Dendritic cell treated with granulocyte-macrophage colony-stimulating factor and Interleukin-4, amounts not matched to agents 40 ng/mL and 50 ng/mL, for 4 days (primary cell): ENCODE measurements at regions not wholly inside any gene's neighbourhood (a gene's known extent, or its start where the extent isn't known, plus 50 kb on each side); places are given as distances from the start of the nearest gene placed in this dataset.

Experiments used
- H3K27ac Mint-ChIP-seq: one replicate; pipeline ENCODE4 v1.8.0; 2022; ENCODE audit warnings: mild to moderate bottlenecking, mixed read lengths
- H3K27me3 Mint-ChIP-seq: one replicate; pipeline ENCODE4 v1.8.0; 2022; ENCODE audit warnings: mild to moderate bottlenecking, mixed read lengths
- H3K36me3 Mint-ChIP-seq: one replicate; pipeline ENCODE4 v1.8.0; 2022; ENCODE audit warnings: low read depth, mixed read lengths
- H3K4me1 Mint-ChIP-seq: one replicate; pipeline ENCODE4 v1.8.0; 2022; ENCODE audit warnings: low read depth, mixed read lengths
- H3K4me3 Mint-ChIP-seq: one replicate; pipeline ENCODE4 v1.8.0; 2022; ENCODE audit warnings: mild to moderate bottlenecking, moderate library complexity, mixed read lengths
- H3K9me3 Mint-ChIP-seq: one replicate; pipeline ENCODE4 v1.8.0; 2022; ENCODE audit warnings: mixed read lengths
- intact Hi-C: fragments of 100-400 bp; cut with micrococcal nuclease; formaldehyde crosslinking; loops from one replicate; pipeline ENCODE4 v1.15.0; 2022

GRCh38 chr2:45191976-45192375 lies 182.7 kb upstream of the SIX2 start:
- H3K4me1 Mint-ChIP-seq: no peaks in the 10 kb centered on the region
- H3K27me3 Mint-ChIP-seq: peaks cover 29% of the 10 kb centered on the region

GRCh38 chr2:45191146-45191863 lies 182.1 kb upstream of the SIX2 start:
- Mint-ChIP-seq H3K4me3 (no peak overlapping the region), H3K27ac (no peak overlapping the region), H3K4me1 (no peaks in the 10 kb centered on the region), H3K27me3 (peaks cover 29% of the 10 kb centered on the region), H3K36me3 (no peaks in the 10 kb centered on the region), H3K9me3 (no peaks in the 10 kb centered on the region)
- intact Hi-C loops: no loop called here

More at GRCh38 chr2:45191976-45192375, 182.7 kb upstream of the SIX2 start:
- Mint-ChIP-seq H3K36me3 (no peaks in the 10 kb centered on the region), H3K9me3 (no peaks in the 10 kb centered on the region), H3K4me3 (no peak overlapping the region), H3K27ac (no peak overlapping the region)
- intact Hi-C loops: no loop called here

- Mint-ChIP-seq H3K4me1 (no peaks in the 10 kb centered on the region), H3K27me3 (peaks cover 26% of the 10 kb centered on the region), H3K4me3 (no peak overlapping the region), H3K9me3 (no peaks in the 10 kb centered on the region), H3K27ac (no peak overlapping the region), H3K36me3 (no peaks in the 10 kb centered on the region)
- intact Hi-C loops: no loop called here
Observed at GRCh38 chr2:45190481-45190942, 181.3 kb upstream of the SIX2 start.

- intact Hi-C loops: no loop called here
- peaks cover 10% of the 10 kb centered on the region for H3K4me1 Mint-ChIP-seq
- H3K9me3 Mint-ChIP-seq: no peaks in the 10 kb centered on the region
- H3K27ac Mint-ChIP-seq: no peak overlapping the region
- peaks cover 34% of the 10 kb centered on the region for H3K27me3 Mint-ChIP-seq
- H3K36me3 Mint-ChIP-seq: no peaks in the 10 kb centered on the region
- H3K4me3 Mint-ChIP-seq: no peak overlapping the region
Observed at GRCh38 chr2:45184606-45185005, 175.4 kb upstream of the SIX2 start.

- H3K36me3 Mint-ChIP-seq: no peaks in the 10 kb centered on the region
- H3K27ac Mint-ChIP-seq: no peak overlapping the region
- no peaks in the 10 kb centered on the region for H3K9me3 Mint-ChIP-seq
- peaks cover 18% of the 10 kb centered on the region for H3K4me1 Mint-ChIP-seq
- H3K4me3 Mint-ChIP-seq: no peak overlapping the region
- intact Hi-C loops: no loop called here
- peaks cover 33% of the 10 kb centered on the region for H3K27me3 Mint-ChIP-seq
Observed at GRCh38 chr2:45182667-45183295, 173.5 kb upstream of the SIX2 start.

GRCh38 chr2:45180779-45181178 lies 171.5 kb upstream of the SIX2 start:
- H3K27me3 Mint-ChIP-seq: peaks cover 39% of the 10 kb centered on the region

GRCh38 chr2:45180033-45180746 lies 170.9 kb upstream of the SIX2 start:
- intact Hi-C loops: no loop called here
- Mint-ChIP-seq H3K36me3 (no peaks in the 10 kb centered on the region), H3K27ac (no peak overlapping the region), H3K27me3 (peaks cover 43% of the 10 kb centered on the region), H3K9me3 (peaks cover 14% of the 10 kb centered on the region), H3K4me3 (no peak overlapping the region), H3K4me1 (peaks cover 22% of the 10 kb centered on the region)

More at GRCh38 chr2:45180779-45181178, 171.5 kb upstream of the SIX2 start:
- H3K4me1 Mint-ChIP-seq: peaks cover 24% of the 10 kb centered on the region
- no peaks in the 10 kb centered on the region for H3K36me3 Mint-ChIP-seq
- no peak overlapping the region for H3K27ac Mint-ChIP-seq
- no peak overlapping the region for H3K4me3 Mint-ChIP-seq
- intact Hi-C loops: no loop called here
- peaks cover 14% of the 10 kb centered on the region for H3K9me3 Mint-ChIP-seq

- no peak overlapping the region for H3K4me3 Mint-ChIP-seq
- H3K27ac Mint-ChIP-seq: no peak overlapping the region
- peaks cover 52% of the 10 kb centered on the region for H3K27me3 Mint-ChIP-seq
- peaks cover 19% of the 10 kb centered on the region for H3K4me1 Mint-ChIP-seq
- no peaks in the 10 kb centered on the region for H3K36me3 Mint-ChIP-seq
- peaks cover 14% of the 10 kb centered on the region for H3K9me3 Mint-ChIP-seq
- intact Hi-C loops: no loop called here
Observed at GRCh38 chr2:45178854-45179253, 169.6 kb upstream of the SIX2 start.

- intact Hi-C loops: no loop called here
- no peaks in the 10 kb centered on the region for H3K36me3 Mint-ChIP-seq
- H3K4me1 Mint-ChIP-seq: peaks cover 19% of the 10 kb centered on the region
- no peak overlapping the region for H3K27ac Mint-ChIP-seq
- no peak overlapping the region for H3K4me3 Mint-ChIP-seq
- H3K27me3 Mint-ChIP-seq: peaks cover 57% of the 10 kb centered on the region
- H3K9me3 Mint-ChIP-seq: peaks cover 14% of the 10 kb centered on the region
Observed at GRCh38 chr2:45178359-45178758, 169.1 kb upstream of the SIX2 start.

GRCh38 chr2:45177870-45178269 lies 168.6 kb upstream of the SIX2 start:
- intact Hi-C loops: no loop called here
- H3K4me1 Mint-ChIP-seq: peaks cover 19% of the 10 kb centered on the region
- peaks cover 62% of the 10 kb centered on the region for H3K27me3 Mint-ChIP-seq
- no peaks in the 10 kb centered on the region for H3K36me3 Mint-ChIP-seq
- no peak overlapping the region for H3K4me3 Mint-ChIP-seq
- no peak overlapping the region for H3K27ac Mint-ChIP-seq
- peaks cover 14% of the 10 kb centered on the region for H3K9me3 Mint-ChIP-seq

GRCh38 chr2:45176390-45176789 lies 167.1 kb upstream of the SIX2 start:
- Mint-ChIP-seq H3K36me3 (no peaks in the 10 kb centered on the region), H3K9me3 (peaks cover 14% of the 10 kb centered on the region), H3K4me3 (no peak overlapping the region), H3K27ac (no peak overlapping the region), H3K4me1 (peaks cover 19% of the 10 kb centered on the region), H3K27me3 (peaks cover 61% of the 10 kb centered on the region)
- intact Hi-C loops: no loop called here

- Mint-ChIP-seq H3K27me3 (peaks cover 75% of the 10 kb centered on the region), H3K4me1 (peaks cover 23% of the 10 kb centered on the region), H3K4me3 (no peak overlapping the region), H3K27ac (no peak overlapping the region), H3K9me3 (peaks cover 14% of the 10 kb centered on the region), H3K36me3 (no peaks in the 10 kb centered on the region)
- intact Hi-C loops: no loop called here
Observed at GRCh38 chr2:45173513-45173912, 164.3 kb upstream of the SIX2 start.

- Mint-ChIP-seq H3K27ac (no peak overlapping the region), H3K27me3 (peaks cover 77% of the 10 kb centered on the region), H3K9me3 (peaks cover 14% of the 10 kb centered on the region), H3K36me3 (no peaks in the 10 kb centered on the region), H3K4me1 (peaks cover 21% of the 10 kb centered on the region), H3K4me3 (no peak overlapping the region)
- intact Hi-C loops: no loop called here
Observed at GRCh38 chr2:45172760-45173392, 163.6 kb upstream of the SIX2 start.

GRCh38 chr2:45172142-45172541 lies 162.9 kb upstream of the SIX2 start:
- Mint-ChIP-seq H3K4me3 (no peak overlapping the region), H3K4me1 (peaks cover 13% of the 10 kb centered on the region), H3K9me3 (peaks cover 11% of the 10 kb centered on the region), H3K36me3 (no peaks in the 10 kb centered on the region), H3K27ac (no peak overlapping the region), H3K27me3 (peaks cover 79% of the 10 kb centered on the region)
- intact Hi-C loops: no loop called here
